ENCODE measurements at regions not wholly inside any gene's neighbourhood (a gene's known extent, or its start where the extent isn't known, plus 50 kb on each side); places are given as distances from the start of the nearest gene placed in this dataset.
"Not testable (repeated sequence)": the region's sequence is repeated elsewhere in the genome, so short reads cannot be mapped to it uniquely, and the experiment has no call there.

- DNase-seq (ENCODE audit: low spot score) = no peak
Observed at GRCh38 chr1:194420706-194421105, 1234.3 kb upstream of the B3GALT2 start.

- DNase-seq (ENCODE audit: low spot score) = no peak
Observed at GRCh38 chr1:194419721-194420120, 1233.3 kb upstream of the B3GALT2 start.

DNA sequence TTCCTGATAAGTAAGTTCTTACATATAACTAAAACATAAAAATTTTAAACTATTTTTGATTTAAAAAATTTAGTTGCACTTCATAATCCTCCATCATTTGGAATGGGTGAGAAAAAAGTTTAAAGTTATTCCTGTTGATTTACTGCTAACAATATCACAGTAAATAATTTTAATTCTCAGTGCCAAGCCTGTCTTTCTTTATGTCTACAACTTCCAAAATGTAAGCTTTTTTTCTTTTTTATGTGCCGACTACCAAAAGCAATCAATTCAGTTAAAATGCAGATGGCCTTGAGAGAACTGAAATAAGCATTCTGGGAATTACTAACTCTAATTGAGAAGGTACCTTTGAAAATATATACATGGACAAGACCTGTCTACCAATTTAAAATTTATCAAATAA, 1224.3 kb upstream of the B3GALT2 start:
- DNase-seq (ENCODE audit: low spot score) = no peak

DNA sequence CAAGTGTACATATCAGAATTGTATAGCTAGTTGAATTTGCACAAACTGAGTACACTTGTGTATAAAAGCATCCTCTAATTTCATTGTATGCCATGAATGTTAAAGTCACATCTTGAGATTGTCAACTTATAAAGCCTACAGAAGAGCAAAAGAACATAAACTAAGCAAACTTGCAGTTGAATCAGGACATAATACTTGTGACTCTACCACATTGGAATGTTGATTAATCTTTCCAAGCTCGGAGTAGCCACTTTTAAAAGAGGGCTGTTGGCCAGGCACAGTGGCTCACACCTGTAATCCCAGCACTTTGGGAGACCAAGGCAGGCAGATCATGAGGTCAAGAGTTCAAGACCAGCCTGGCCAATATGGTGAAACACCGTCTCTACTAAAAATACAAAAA, 1220.8 kb upstream of the B3GALT2 start:
- DNase-seq (ENCODE audit: low spot score) = not testable (repeated sequence)

GRCh38 chr1:194394676-194395075, 1208.3 kb upstream of the B3GALT2 start:
- DNase-seq (ENCODE audit: low spot score) = no peak

DNA sequence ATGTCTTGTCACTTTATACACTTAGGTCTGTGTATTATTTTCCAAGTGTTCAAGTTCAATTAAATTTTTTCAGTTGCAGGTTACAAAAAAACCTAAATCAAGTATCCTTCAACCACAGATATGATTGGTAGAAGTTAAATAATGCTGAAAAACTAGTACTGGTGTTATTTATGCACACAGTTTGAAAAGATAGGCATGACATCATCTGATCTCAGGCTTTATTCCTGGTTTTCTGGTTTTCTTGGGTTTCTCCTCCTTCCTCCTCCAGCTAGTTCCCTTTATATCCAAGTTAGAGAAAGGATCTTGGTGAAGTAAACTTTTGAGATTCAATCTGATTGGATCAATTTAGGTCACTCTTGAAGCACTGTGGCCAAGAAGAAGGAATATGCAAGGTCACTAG, 1201.1 kb upstream of the B3GALT2 start:
- no peak for DNase-seq (ENCODE audit: low spot score)

DNA sequence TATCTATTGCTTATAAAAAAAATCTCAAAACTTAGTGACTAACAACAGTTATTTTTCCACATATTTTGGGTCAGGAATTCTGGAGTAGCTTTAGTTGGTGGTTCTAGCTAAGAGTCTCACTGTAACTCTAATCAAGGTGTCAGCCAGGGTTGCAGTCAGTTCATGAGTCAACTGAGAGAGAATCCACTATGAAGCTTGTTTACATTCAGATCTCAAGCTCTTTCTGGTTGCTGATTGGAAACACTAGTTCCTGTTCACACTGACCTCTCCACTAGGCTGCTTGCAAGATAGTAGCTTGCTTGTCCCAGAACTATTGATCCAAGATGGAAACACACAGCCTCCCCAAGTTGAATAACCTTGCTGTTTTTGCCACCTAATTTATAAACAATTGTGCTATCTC, 1192.1 kb upstream of the B3GALT2 start:
- DNase-seq (ENCODE audit: low spot score) = no peak

DNA sequence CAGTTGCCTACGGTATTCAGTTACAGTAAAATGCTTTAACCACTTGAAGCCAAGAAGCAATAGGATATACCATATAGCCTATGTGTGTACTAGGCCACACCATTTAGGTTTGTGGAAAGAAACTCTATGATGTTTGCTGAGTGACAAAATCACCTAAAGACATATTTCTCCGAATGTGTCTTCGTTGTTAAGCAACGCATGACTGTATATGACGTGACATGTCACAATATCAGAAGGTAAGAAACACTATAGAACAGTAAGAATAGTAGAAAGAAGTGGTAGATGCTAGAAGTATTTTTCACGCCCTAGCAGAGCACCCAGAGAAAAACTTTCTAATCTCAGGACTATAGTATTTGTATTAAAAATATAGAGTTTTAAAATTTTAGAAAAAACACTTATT, 1188.2 kb upstream of the B3GALT2 start:
- no peak for DNase-seq (ENCODE audit: low spot score)

GRCh38 chr1:194372266-194372665, 1185.9 kb upstream of the B3GALT2 start:
- DNase-seq (ENCODE audit: low spot score) = no peak

- DNase-seq (ENCODE audit: low spot score) = no peak
Observed at GRCh38 chr1:194369622-194370021, 1183.2 kb upstream of the B3GALT2 start.

GRCh38 chr1:194369060-194369459, 1182.6 kb upstream of the B3GALT2 start:
- DNase-seq (ENCODE audit: low spot score) = no peak

- no peak for DNase-seq (ENCODE audit: low spot score)
Observed at GRCh38 chr1:194367121-194367520, 1180.7 kb upstream of the B3GALT2 start.

GRCh38 chr1:194366705-194367104, 1180.3 kb upstream of the B3GALT2 start:
- DNase-seq (ENCODE audit: low spot score) = no peak

GRCh38 chr1:194362327-194362726, 1175.9 kb upstream of the B3GALT2 start:
- no peak for DNase-seq (ENCODE audit: low spot score)

DNA sequence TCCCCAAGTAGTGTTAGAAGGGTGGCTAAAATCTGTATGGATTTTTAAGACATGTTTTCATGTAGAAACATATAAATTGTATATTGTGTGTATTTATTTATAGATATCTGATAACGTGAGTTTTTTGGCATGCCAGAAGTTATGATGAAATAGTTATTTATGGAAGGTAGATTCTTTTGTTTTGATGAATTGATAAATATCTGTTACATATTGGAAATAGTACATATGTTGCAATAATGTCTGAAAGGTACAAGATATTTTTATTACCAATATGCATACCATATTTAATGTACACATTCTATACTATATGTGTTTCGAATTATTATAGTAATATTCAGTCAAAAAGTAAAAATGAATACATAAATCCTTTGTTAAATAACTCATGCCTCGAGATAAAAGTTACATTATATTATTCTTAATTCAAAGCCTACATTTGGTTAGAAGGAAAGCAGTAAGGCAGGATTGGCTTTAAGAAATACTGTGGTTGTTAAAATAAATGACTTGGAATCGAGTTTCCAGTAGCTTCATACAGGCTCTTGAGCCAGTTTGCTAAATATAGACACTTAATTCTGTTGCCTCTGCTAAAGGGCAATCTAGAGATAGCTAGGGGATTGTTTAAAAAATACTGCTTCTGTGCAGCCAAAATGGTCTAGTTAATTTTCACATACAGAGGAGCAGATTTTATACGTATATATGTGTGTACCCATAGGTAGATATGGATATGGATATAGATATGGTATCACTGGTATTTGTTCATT, 1175.1 kb upstream of the B3GALT2 start:
- DNase-seq (ENCODE audit: low spot score) = no peak

DNA sequence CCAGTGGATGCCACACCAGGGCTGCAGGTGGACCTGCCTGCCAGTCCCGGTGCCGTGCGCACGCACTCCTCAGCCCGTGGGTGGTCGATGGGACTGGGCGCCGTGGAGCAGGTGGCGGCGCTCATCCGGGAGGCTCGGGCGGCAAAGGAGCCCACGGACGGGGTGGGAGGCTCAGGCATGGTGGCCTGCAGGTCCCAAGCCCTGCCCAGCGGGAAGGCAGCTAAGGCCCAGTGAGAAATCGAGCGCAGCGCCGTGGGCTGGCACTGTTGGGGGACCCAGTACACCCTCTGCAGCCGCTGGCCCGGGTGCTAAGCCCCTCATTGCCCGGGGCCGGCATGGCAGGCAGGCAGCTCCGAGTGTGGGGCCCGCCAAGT, 1171.8 kb upstream of the B3GALT2 start:
- DNase-seq (ENCODE audit: low spot score) = no peak

- DNase-seq (ENCODE audit: low spot score) = not testable (repeated sequence)
Observed at GRCh38 chr1:194357573-194358207, 1171.3 kb upstream of the B3GALT2 start.

GRCh38 chr1:194355488-194356106, 1169.2 kb upstream of the B3GALT2 start:
- DNase-seq (ENCODE audit: low spot score) = no peak

- no peak for DNase-seq (ENCODE audit: low spot score)
Observed at GRCh38 chr1:194353121-194353520, 1166.7 kb upstream of the B3GALT2 start.

- DNase-seq (ENCODE audit: low spot score) = no peak
Observed at GRCh38 chr1:194347200-194347599, 1160.8 kb upstream of the B3GALT2 start.

GRCh38 chr1:194342484-194343262, 1156.3 kb upstream of the B3GALT2 start:
- DNase-seq (ENCODE audit: low spot score) = no peak

- DNase-seq (ENCODE audit: low spot score) = no peak
Observed at GRCh38 chr1:194341587-194341986, 1155.2 kb upstream of the B3GALT2 start.

DNA sequence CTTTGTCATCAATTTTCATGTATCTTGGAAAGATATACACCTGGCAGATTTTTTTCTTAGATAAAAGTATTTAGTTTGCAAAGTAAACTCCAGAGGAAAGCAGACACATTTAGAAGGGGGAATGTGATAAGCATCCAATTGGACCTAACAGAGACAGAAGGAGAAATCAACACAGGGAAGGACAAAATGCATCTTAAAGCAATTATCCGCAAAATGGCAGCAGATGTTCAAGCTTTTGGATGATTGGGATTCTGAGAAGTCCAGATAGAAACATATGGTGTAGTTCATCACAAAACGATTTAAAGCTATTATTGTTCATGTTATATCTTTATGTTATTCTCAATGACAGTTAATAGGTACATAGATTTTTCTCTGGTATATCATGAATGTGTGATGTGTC, 1153.1 kb upstream of the B3GALT2 start:
- DNase-seq (ENCODE audit: low spot score) = no peak
